Suprapubic skin (tissue), 4 donors: ENCODE measurements at regions not wholly inside any gene's neighbourhood (a gene's known extent, or its start where the extent isn't known, plus 50 kb on each side); places are given as distances from the start of the nearest gene placed in this dataset.

Experiments
- DNase-seq, 2 donors: peaks; one replicate each; pipeline ENCODE4 v3.0.0-alpha.2; 2019; ENCODE audit warnings: low spot score in 2 of 2
- H3K27ac ChIP-seq: fragments of 200-600 bp; sonication (generic); one replicate; pipeline ENCODE4 v1.5.1; 2019
- H3K27me3 ChIP-seq: fragments of 200-600 bp; sonication (generic); one replicate; pipeline ENCODE4 v1.5.1; 2019
- H3K36me3 ChIP-seq: fragments of 200-600 bp; sonication (generic); one replicate; pipeline ENCODE4 v1.5.1; 2019
- H3K4me1 ChIP-seq: fragments of 200-600 bp; sonication (generic); one replicate; pipeline ENCODE4 v1.5.1; 2019
- H3K4me3 ChIP-seq: fragments of 200-600 bp; sonication (generic); one replicate; pipeline ENCODE4 v1.5.1; 2019; ENCODE audit warnings: mild to moderate bottlenecking
- H3K9me3 ChIP-seq: fragments of 200-600 bp; sonication (generic); one replicate; pipeline ENCODE4 v1.5.1; 2019
- CTCF ChIP-seq, 2 donors: fragments of 200-600 bp in 1 of 2; fragments of 450-650 bp in 1 of 2; sonication (generic) in 1 of 2; IDR thresholded peaks; one replicate each; pipeline ENCODE4 v1.5.1; 2016 to 2019; ENCODE audit warnings: antibody characterized with exemption in 2 of 2, mild to moderate bottlenecking in 1 of 2, moderate library complexity in 1 of 2
- EP300 ChIP-seq: sonication (generic); formaldehyde crosslinking; IDR thresholded peaks from one replicate; pipeline ENCODE4 v1.6.1; 2017; ENCODE audit warnings: antibody characterized with exemption
- POLR2A ChIP-seq, 2 donors: fragments of 450-650 bp; IDR thresholded peaks; one replicate each; pipeline ENCODE4 v1.6.1; 2017; ENCODE audit warnings: antibody characterized with exemption in 2 of 2, mild to moderate bottlenecking in 2 of 2, moderate library complexity in 2 of 2
- POLR2AphosphoS5 ChIP-seq, 3 donors: sonication (generic); formaldehyde crosslinking; IDR thresholded peaks; one replicate each; pipeline ENCODE4 v1.6.1; 2017; ENCODE audit warnings: antibody characterized with exemption in 3 of 3
- WGBS: methylation state at CpG from one replicate; pipeline ENCODE4 v1.1.5; 2018; 5-methylcytosine and 5-hydroxymethylcytosine counted together

- DNase-seq, result no peak
- H3K27me3 ChIP-seq, result no peaks in the 10 kb centered on the region
- TF ChIP-seq EP300 (no peak), POLR2A (IDR thresholded peaks at IDR 0.05) (no peak), POLR2AphosphoS5 (IDR thresholded peaks at IDR 0.05) (no peak), CTCF (IDR thresholded peaks at IDR 0.05) (no peak)
- H3K27ac ChIP-seq, result no peak overlapping the region
- H3K4me1 ChIP-seq, result no peaks in the 10 kb centered on the region
- no peaks in the 10 kb centered on the region for H3K9me3 ChIP-seq
- 82% methylated on average over 4 of the region's 4 CpGs for WGBS
- no peak overlapping the region for H3K4me3 ChIP-seq
- H3K36me3 ChIP-seq, result no peaks in the 10 kb centered on the region
Measured at GRCh38 chr1:69139007-69139406, 428.7 kb upstream of the LRRC7 start.

GRCh38 chr1:69146303-69146702 is 421.4 kb upstream of the LRRC7 start:
- no peak for DNase-seq
- H3K4me3 ChIP-seq, result no peak overlapping the region
- 74% methylated on average over 3 of the region's 3 CpGs for WGBS
- H3K27me3 ChIP-seq, result no peaks in the 10 kb centered on the region
- H3K27ac ChIP-seq, result no peak overlapping the region
- TF ChIP-seq CTCF (IDR thresholded peaks at IDR 0.05) (no peak), POLR2A (IDR thresholded peaks at IDR 0.05) (no peak), EP300 (no peak), POLR2AphosphoS5 (IDR thresholded peaks at IDR 0.05) (no peak)
- no peaks in the 10 kb centered on the region for H3K36me3 ChIP-seq
- H3K9me3 ChIP-seq, result no peaks in the 10 kb centered on the region
- no peaks in the 10 kb centered on the region for H3K4me1 ChIP-seq

- TF ChIP-seq POLR2A (IDR thresholded peaks at IDR 0.05), result no peak
- no peak for TF ChIP-seq CTCF (IDR thresholded peaks at IDR 0.05)
- TF ChIP-seq POLR2AphosphoS5 (IDR thresholded peaks at IDR 0.05), result no peak
- no peak for TF ChIP-seq EP300
- no peak for DNase-seq
- Histone ChIP-seq H3K27me3 (no peaks in the 10 kb centered on the region), H3K36me3 (no peaks in the 10 kb centered on the region), H3K9me3 (no peaks in the 10 kb centered on the region), H3K4me3 (no peak overlapping the region), H3K4me1 (no peaks in the 10 kb centered on the region), H3K27ac (no peak overlapping the region)
- WGBS, result 39% methylated on average over 1 of the region's 1 CpG
Measured at GRCh38 chr1:69148731-69149130, 419.0 kb upstream of the LRRC7 start.

GRCh38 chr1:69157046-69157756 is 410.5 kb upstream of the LRRC7 start:
- Histone ChIP-seq H3K9me3 (no peaks in the 10 kb centered on the region), H3K27ac (no peak overlapping the region), H3K4me3 (no peak overlapping the region), H3K36me3 (no peaks in the 10 kb centered on the region), H3K4me1 (no peaks in the 10 kb centered on the region), H3K27me3 (no peaks in the 10 kb centered on the region)
- no peak for DNase-seq
- WGBS, result 87% methylated on average over 2 of the region's 2 CpGs
- TF ChIP-seq POLR2A (IDR thresholded peaks at IDR 0.05) (no peak), CTCF (IDR thresholded peaks at IDR 0.05) (no peak), EP300 (no peak), POLR2AphosphoS5 (IDR thresholded peaks at IDR 0.05) (no peak)

GRCh38 chr1:69163241-69163640 is 404.5 kb upstream of the LRRC7 start:
- no peak overlapping the region for H3K4me3 ChIP-seq
- H3K9me3 ChIP-seq, result no peaks in the 10 kb centered on the region
- H3K27me3 ChIP-seq, result no peaks in the 10 kb centered on the region
- TF ChIP-seq POLR2A (IDR thresholded peaks at IDR 0.05) (no peak), EP300 (no peak), CTCF (IDR thresholded peaks at IDR 0.05) (no peak), POLR2AphosphoS5 (IDR thresholded peaks at IDR 0.05) (no peak)
- no peak overlapping the region for H3K27ac ChIP-seq
- H3K36me3 ChIP-seq, result no peaks in the 10 kb centered on the region
- 90% methylated on average over 2 of the region's 2 CpGs for WGBS
- no peak for DNase-seq
- H3K4me1 ChIP-seq, result no peaks in the 10 kb centered on the region
